ENCODE measurements at regions not wholly inside any gene's neighbourhood (a gene's known extent, or its start where the extent isn't known, plus 50 kb on each side); places are given as distances from the start of the nearest gene placed in this dataset.
A peak's percentile ranks its signal among the peaks of the same experiment; 100 is the strongest.

DNA sequence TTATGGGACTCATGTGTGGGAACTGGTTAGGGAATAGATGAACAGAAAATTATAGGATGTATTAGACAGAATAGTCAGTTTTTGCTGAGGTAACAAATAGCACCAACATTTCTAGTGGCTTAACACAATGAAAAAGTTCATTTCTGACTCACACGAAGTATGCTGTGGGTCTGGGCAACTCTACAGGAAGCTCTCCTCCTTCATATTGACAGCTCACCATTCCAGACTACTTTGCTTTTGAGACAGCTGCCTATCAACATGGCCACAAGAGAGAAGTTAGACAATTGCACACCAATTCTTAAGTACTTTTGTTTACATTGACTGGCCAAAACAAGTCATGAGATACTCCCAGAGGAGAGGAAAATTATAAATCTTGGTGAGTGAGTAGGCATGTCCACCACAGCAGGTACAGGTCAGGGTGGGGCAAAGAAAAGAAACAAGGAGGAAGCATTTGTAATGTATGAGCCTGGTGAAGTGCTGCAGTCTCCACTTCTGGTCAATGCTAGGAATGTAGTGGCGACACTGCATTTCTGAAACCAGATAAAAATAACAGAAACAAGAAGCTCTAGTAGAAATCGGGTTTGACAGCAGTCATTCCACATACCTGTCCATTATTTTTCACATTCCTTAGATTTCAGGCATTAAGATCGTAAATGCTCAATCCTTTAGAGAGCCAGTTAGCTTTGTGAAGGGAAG is 141.6 kb downstream of the ICOS start:
- Histone ChIP-seq H3K36me3 (ENCODE audit: insufficient read depth, low read length) (no peaks in the 10 kb centered on the region), H3K27me3 (ENCODE audit: control insufficient read depth in 1 of 2, insufficient read depth in 2 of 2, low read length in 2 of 2) (no peaks in the 10 kb centered on the region), H3K9me3 (ENCODE audit: low read length) (no peaks in the 10 kb centered on the region), H3K4me3 (ENCODE audit: low read depth in 1 of 2, low read length in 2 of 2) (no peak overlapping the region), H3K27ac (ENCODE audit: low read depth, low read length) (no peak overlapping the region), H3K4me1 (ENCODE audit: insufficient read depth, low read length) (peaks cover 18% of the 10 kb centered on the region), H3K9ac (ENCODE audit: low read length) (no peak overlapping the region)

DNA sequence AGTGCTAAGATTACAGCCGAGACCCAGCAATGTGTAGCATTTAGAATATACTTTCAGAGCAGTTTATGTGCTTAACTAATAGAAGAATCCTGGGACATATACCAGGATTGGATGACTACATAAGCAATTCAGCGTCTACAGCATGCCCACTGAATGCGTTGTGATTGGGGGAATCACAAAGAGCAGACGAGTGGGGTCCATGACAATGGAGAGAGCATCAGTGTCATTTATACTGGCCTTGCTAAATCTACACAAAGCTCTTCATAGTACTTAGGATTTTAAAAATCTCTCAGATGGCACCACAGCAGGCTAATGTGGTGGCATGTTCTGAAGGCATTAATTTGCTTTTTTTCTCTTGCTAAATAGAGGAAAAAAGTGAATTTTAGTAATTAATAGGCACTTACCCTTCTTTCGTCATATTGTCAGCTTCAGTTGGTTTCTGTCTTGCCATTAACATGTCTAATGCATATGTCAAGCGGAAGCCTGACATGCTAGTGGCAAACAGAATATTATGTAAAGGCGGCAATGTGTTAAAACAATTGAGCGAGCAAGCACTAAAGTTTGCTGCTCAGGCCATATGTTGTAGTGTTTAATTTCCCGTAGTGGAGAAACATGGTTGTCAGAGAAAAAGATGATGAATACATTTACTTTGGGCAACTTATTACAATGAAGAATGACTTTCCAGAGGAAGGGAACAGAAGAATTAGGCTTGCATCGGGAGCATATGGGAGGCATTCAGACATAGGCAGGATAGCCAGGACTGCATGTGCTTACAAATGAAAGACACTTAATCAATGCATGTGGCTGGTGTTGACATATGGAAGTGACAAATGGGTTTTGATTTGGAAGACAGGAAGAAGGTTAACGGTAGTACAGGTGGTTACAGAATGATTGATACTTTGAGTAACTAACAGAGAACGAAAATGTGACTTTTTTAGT is 145.2 kb downstream of the ICOS start:
- H3K36me3 ChIP-seq (ENCODE audit: insufficient read depth, low read length) = no peaks in the 10 kb centered on the region
- H3K4me1 ChIP-seq (ENCODE audit: insufficient read depth, low read length) = no peaks in the 10 kb centered on the region
- no peaks in the 10 kb centered on the region for H3K27me3 ChIP-seq (ENCODE audit: control insufficient read depth in 1 of 2, insufficient read depth in 2 of 2, low read length in 2 of 2)
- H3K9ac ChIP-seq (ENCODE audit: low read length) = no peak overlapping the region
- H3K27ac ChIP-seq (ENCODE audit: low read depth, low read length) = no peak overlapping the region
- no peaks in the 10 kb centered on the region for H3K9me3 ChIP-seq (ENCODE audit: low read length)
- H3K4me3 ChIP-seq (ENCODE audit: low read depth in 1 of 2, low read length in 2 of 2) = no peak overlapping the region

GRCh38 chr2:204086167-204086566 is 149.6 kb downstream of the ICOS start:
- no peaks in the 10 kb centered on the region for H3K9me3 ChIP-seq (ENCODE audit: low read length)
- H3K36me3 ChIP-seq (ENCODE audit: insufficient read depth, low read length) = no peaks in the 10 kb centered on the region
- H3K9ac ChIP-seq (ENCODE audit: low read length) = no peak overlapping the region
- H3K4me3 ChIP-seq (ENCODE audit: low read depth in 1 of 2, low read length in 2 of 2) = no peak overlapping the region
- no peak overlapping the region for H3K27ac ChIP-seq (ENCODE audit: low read depth, low read length)
- peaks cover 8% of the 10 kb centered on the region for H3K4me1 ChIP-seq (ENCODE audit: insufficient read depth, low read length)
- no peaks in the 10 kb centered on the region for H3K27me3 ChIP-seq (ENCODE audit: control insufficient read depth in 1 of 2, insufficient read depth in 2 of 2, low read length in 2 of 2)

DNA sequence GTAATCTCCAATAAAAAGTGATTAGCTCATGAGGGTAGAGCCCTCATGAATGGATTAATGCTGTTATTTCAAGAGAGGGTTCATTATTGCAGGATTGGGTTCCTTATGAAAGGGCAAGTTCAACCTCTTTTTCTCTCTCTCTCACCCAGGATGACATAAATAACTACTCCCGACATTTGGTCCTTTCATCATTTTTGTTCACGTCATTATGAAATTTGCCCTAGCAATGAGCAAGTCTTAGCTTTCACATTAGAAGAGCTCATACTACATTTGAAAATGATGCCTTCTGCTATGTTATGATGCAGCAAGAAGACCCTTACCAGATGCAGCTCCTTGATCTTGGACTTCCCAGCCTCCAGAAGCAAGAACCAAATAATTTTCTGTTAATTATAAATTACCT is 152.5 kb downstream of the ICOS start:
- Histone ChIP-seq H3K4me1 (ENCODE audit: insufficient read depth, low read length) (peaks cover 8% of the 10 kb centered on the region), H3K9ac (ENCODE audit: low read length) (no peak overlapping the region), H3K27ac (ENCODE audit: low read depth, low read length) (no peak overlapping the region), H3K4me3 (ENCODE audit: low read depth in 1 of 2, low read length in 2 of 2) (no peak overlapping the region), H3K9me3 (ENCODE audit: low read length) (no peaks in the 10 kb centered on the region), H3K36me3 (ENCODE audit: insufficient read depth, low read length) (no peaks in the 10 kb centered on the region), H3K27me3 (ENCODE audit: control insufficient read depth in 1 of 2, insufficient read depth in 2 of 2, low read length in 2 of 2) (no peaks in the 10 kb centered on the region)

DNA sequence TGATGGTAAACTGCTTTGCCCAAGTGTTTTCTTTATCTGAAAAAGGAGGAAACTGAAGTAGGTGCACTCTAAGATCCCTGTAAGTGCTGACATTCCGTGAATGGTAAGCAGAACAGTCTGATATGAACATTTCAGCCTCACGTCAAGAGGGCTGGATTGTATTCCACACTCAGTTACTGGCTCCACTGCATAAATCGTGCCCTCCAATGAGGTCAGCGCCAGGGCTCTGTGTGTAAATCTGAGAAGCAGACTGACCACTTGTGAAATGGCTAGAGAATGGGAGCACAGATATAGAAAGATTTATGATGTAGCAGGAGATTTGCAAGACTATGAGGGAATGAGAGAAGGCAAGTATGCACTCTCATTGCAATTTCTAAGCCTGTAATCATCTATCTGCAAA is 153.0 kb downstream of the ICOS start:
- Histone ChIP-seq H3K27ac (ENCODE audit: low read depth, low read length) (no peak overlapping the region), H3K36me3 (ENCODE audit: insufficient read depth, low read length) (no peaks in the 10 kb centered on the region), H3K4me1 (ENCODE audit: insufficient read depth, low read length) (peaks cover 8% of the 10 kb centered on the region), H3K9ac (ENCODE audit: low read length) (no peak overlapping the region), H3K9me3 (ENCODE audit: low read length) (no peaks in the 10 kb centered on the region), H3K27me3 (ENCODE audit: control insufficient read depth in 1 of 2, insufficient read depth in 2 of 2, low read length in 2 of 2) (no peaks in the 10 kb centered on the region), H3K4me3 (ENCODE audit: low read depth in 1 of 2, low read length in 2 of 2) (no peak overlapping the region)

GRCh38 chr2:204090021-204090420 is 153.5 kb downstream of the ICOS start:
- Histone ChIP-seq H3K27ac (ENCODE audit: low read depth, low read length) (no peak overlapping the region), H3K36me3 (ENCODE audit: insufficient read depth, low read length) (no peaks in the 10 kb centered on the region), H3K4me3 (ENCODE audit: low read depth in 1 of 2, low read length in 2 of 2) (no peak overlapping the region), H3K9me3 (ENCODE audit: low read length) (no peaks in the 10 kb centered on the region), H3K27me3 (ENCODE audit: control insufficient read depth in 1 of 2, insufficient read depth in 2 of 2, low read length in 2 of 2) (no peaks in the 10 kb centered on the region), H3K4me1 (ENCODE audit: insufficient read depth, low read length) (peaks cover 8% of the 10 kb centered on the region), H3K9ac (ENCODE audit: low read length) (no peak overlapping the region)

- Histone ChIP-seq H3K4me3 (ENCODE audit: low read depth in 1 of 2, low read length in 2 of 2) (no peak overlapping the region), H3K27me3 (ENCODE audit: control insufficient read depth in 1 of 2, insufficient read depth in 2 of 2, low read length in 2 of 2) (no peaks in the 10 kb centered on the region), H3K36me3 (ENCODE audit: insufficient read depth, low read length) (no peaks in the 10 kb centered on the region), H3K9me3 (ENCODE audit: low read length) (no peaks in the 10 kb centered on the region), H3K9ac (ENCODE audit: low read length) (no peak overlapping the region), H3K4me1 (ENCODE audit: insufficient read depth, low read length) (peaks cover 31% of the 10 kb centered on the region), H3K27ac (ENCODE audit: low read depth, low read length) (no peak overlapping the region)
Observed at GRCh38 chr2:204104811-204105210, 168.2 kb downstream of the ICOS start.

DNA sequence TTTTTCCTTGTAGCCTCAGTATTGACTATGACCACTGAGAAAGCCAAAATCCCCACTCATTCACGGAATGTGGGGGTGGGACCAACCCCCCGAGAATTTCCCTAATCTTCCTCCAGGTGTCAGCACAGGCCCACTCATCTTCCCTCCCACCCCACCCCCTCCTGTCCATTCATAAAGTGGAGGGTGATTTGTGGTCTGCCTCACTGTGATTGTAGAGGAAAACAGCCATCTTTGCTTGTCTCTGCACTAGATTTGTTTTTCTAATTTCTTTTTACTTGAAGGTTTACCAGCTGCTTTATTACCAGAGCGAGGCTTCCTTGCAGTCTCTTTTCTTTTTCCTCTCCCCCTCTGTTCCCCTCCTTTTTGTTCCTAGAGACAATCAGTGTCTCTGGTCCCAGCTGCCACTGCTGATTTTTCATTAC is 171.8 kb downstream of the ICOS start:
- Histone ChIP-seq H3K9ac (ENCODE audit: low read length) (peak overlapping the region; percentile 21), H3K4me1 (ENCODE audit: insufficient read depth, low read length) (peaks cover 63% of the 10 kb centered on the region), H3K27me3 (ENCODE audit: control insufficient read depth in 1 of 2, insufficient read depth in 2 of 2, low read length in 2 of 2) (no peaks in the 10 kb centered on the region), H3K27ac (ENCODE audit: low read depth, low read length) (no peak overlapping the region), H3K36me3 (ENCODE audit: insufficient read depth, low read length) (no peaks in the 10 kb centered on the region), H3K4me3 (ENCODE audit: low read depth in 1 of 2, low read length in 2 of 2) (peak overlapping the region in 1 of 2 donors; percentile 17), H3K9me3 (ENCODE audit: low read length) (no peaks in the 10 kb centered on the region)

DNA sequence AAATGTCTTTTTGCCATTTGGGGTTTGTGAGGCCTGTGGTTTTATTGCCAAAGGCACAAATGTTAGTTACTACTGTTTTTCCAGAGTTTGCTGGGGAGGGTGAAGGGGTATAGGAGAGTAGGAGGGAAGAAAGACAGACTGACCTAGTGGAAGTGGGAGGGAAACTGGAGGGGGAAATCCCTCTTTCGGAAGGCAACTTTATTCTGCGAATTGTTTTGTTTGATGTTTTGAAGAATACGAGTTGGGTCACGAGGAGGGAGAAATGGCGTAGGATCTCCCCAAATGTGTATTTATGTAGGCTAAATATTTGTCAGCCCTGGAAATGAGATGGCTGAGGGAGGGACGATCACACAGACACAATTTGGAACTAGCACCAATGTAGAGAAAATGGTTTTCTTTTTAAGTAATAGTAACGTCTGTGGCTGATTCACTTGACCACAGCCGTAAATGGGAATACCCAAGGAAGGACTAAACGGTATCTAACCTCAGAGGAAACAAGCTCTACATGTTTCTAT is 172.3 kb downstream of the ICOS start:
- no peaks in the 10 kb centered on the region for H3K9me3 ChIP-seq (ENCODE audit: low read length)
- H3K9ac ChIP-seq (ENCODE audit: low read length) = peak overlapping the region; percentile 21
- peak overlapping the region; percentile 14 to 17 for H3K4me3 ChIP-seq (ENCODE audit: low read depth in 1 of 2, low read length in 2 of 2)
- peaks cover 63% of the 10 kb centered on the region for H3K4me1 ChIP-seq (ENCODE audit: insufficient read depth, low read length)
- no peaks in the 10 kb centered on the region for H3K27me3 ChIP-seq (ENCODE audit: control insufficient read depth in 1 of 2, insufficient read depth in 2 of 2, low read length in 2 of 2)
- no peak overlapping the region for H3K27ac ChIP-seq (ENCODE audit: low read depth, low read length)
- H3K36me3 ChIP-seq (ENCODE audit: insufficient read depth, low read length) = no peaks in the 10 kb centered on the region

- Histone ChIP-seq H3K36me3 (ENCODE audit: insufficient read depth, low read length) (no peaks in the 10 kb centered on the region), H3K27me3 (ENCODE audit: control insufficient read depth in 1 of 2, insufficient read depth in 2 of 2, low read length in 2 of 2) (no peaks in the 10 kb centered on the region), H3K9me3 (ENCODE audit: low read length) (no peaks in the 10 kb centered on the region), H3K27ac (ENCODE audit: low read depth, low read length) (no peak overlapping the region), H3K4me1 (ENCODE audit: insufficient read depth, low read length) (peaks cover 63% of the 10 kb centered on the region), H3K4me3 (ENCODE audit: low read depth in 1 of 2, low read length in 2 of 2) (no peak overlapping the region), H3K9ac (ENCODE audit: low read length) (no peak overlapping the region)
Observed at GRCh38 chr2:204109681-204110080, 173.1 kb downstream of the ICOS start.

DNA sequence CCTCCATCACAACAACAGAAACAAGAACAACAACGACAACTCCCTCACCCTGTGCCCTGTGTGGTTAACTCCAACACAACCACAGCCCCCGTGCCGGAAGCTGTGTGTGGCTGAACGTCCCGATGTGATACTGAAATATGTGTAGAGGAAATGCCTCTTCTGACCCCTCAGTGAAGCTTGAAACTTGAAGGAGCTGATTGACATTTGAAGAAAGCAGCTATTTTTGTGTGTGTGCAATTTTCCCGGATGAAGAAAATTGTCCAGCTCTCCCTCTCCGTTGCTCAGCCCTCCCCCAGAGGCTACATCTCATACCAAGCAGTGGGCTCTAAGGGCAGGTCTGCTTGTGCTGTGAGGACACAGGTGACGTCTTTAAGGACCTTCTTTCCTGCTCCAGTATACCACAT is 173.8 kb downstream of the ICOS start:
- no peak overlapping the region for H3K27ac ChIP-seq (ENCODE audit: low read depth, low read length)
- H3K9ac ChIP-seq (ENCODE audit: low read length) = no peak overlapping the region
- peaks cover 64% of the 10 kb centered on the region for H3K4me1 ChIP-seq (ENCODE audit: insufficient read depth, low read length)
- H3K36me3 ChIP-seq (ENCODE audit: insufficient read depth, low read length) = no peaks in the 10 kb centered on the region
- no peaks in the 10 kb centered on the region for H3K9me3 ChIP-seq (ENCODE audit: low read length)
- no peaks in the 10 kb centered on the region for H3K27me3 ChIP-seq (ENCODE audit: control insufficient read depth in 1 of 2, insufficient read depth in 2 of 2, low read length in 2 of 2)
- H3K4me3 ChIP-seq (ENCODE audit: low read depth in 1 of 2, low read length in 2 of 2) = no peak overlapping the region
